ENCODE measurements at regions not wholly inside any gene's neighbourhood (a gene's known extent, or its start where the extent isn't known, plus 50 kb on each side); places are given as distances from the start of the nearest gene placed in this dataset.
"Not testable (repeated sequence)": the region's sequence is repeated elsewhere in the genome, so short reads cannot be mapped to it uniquely, and the experiment has no call there.

DNA sequence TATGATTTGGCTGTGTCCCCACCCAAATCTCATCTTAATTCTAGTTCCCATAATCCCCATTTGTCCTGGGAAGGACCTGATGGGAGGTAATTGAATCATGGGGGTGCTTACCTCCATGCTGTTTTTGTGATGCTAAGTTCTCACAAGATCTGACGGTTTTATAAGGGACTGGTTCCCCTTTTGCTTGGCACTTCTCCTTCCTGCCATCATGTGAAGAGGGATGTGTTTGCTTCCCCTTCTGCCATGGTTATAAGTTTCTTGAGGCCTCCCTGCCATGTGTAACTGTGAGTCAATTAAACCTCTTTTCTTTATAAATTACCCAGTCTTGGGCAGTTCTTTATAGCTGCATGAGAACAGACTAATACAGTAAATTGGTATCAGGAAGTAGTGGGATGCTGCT, 114.1 kb downstream of the ZNF648 start:
- DNase-seq: no peak

DNA sequence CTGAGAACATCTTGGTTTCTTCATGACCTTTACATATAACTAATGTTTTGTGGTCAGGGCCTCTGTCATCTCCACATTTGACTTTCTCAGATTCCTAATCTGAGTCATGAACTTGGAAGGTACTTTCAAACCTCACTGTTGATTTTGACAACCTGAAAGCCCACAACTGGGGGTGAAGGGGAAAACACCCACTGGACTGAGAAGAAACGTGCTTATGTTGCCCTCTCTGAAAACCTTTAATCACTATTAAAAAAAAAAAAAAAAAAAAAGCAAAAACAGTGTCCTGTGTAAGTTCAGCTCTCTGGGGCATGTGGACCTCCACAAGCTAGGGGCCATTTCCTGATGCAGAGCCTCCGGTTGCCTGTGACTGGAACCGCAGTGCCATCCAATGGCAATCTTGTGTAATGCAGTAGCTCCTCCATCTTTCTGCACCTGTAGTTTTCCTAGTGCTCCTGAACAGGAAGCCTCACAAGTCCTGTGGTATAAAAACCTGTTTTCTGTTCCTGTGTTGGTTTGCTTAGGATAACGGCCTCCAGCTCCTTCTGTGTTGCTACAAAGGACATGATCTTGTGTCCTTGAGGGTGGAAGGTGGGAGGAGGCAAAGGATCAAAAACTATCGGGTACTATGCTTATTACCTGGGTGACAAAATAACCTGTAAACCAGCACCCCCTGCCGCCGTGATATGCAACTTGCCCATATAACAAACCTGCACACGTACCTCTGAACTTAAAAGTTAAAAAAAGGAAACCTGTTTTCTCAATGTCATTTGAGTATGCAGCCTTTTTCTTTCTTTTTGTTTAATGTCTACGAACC, 124.5 kb downstream of the ZNF648 start:
- DNase-seq: peak; percentile 49

GRCh38 chr1:181936269-181936668, 125.2 kb downstream of the ZNF648 start:
- no peak for DNase-seq

- DNase-seq: no peak
These were observed 129.6 kb downstream of the ZNF648 start for GRCh38 chr1:181931873-181932272.

DNA sequence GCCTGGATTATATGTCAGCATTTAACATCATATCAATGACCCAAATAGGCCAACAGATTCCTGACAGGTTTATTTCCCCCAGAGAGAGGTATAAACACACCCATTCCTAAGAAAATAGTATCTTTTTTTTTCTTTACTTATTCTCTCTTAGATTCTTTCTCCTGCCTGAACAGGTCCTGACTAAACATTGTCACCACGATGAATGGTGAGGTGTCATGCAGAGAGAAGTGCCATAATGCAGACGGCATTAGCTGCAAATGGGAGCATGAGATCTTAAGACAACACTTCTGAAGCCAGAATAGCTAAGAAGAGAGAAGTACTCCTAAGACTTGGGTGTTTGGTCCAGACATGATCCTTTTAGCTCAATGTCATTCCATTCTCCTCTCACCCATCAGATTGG, 131.3 kb downstream of the ZNF648 start:
- DNase-seq: no peak

- DNase-seq: no peak
These were observed 134.8 kb downstream of the ZNF648 start for GRCh38 chr1:181926697-181927096.

- not testable (repeated sequence) for DNase-seq
These were observed 137.5 kb downstream of the ZNF648 start for GRCh38 chr1:181924034-181924433.

GRCh38 chr1:181919542-181919941, 142.0 kb downstream of the ZNF648 start:
- DNase-seq: no peak

DNA sequence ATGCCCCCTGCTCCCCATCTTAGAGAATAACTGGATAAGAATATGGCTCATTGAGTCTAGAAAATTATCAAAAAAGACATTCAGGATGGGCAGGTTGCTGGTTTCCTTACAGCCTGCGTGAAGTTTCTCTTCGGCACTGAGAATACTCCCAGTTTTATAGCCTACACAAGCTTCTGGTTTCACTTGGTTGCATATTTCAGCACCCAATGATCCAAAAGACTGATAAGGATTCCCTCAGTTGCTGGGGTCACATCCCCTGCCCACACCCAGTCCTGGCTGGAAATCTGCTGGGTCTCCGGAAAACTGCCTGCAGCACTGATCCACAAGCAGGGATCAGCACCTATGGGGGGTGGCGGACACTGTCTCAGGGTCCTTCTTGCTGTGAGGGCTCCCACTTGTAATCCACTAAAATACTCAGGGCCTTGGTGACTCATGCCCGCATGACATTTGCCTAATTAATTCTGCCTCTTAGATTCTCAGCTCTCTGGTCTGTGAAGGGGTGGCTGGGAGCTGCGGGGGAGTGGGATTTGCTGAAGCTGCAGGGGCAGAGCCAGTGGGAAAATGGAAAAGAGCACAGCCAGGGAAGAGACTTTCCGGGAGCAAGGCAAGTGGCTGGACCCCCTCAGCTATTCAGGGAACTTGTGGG, 142.5 kb downstream of the ZNF648 start:
- DNase-seq: no peak

- no peak for DNase-seq
These were observed 149.8 kb downstream of the ZNF648 start for GRCh38 chr1:181911715-181912114.

DNA sequence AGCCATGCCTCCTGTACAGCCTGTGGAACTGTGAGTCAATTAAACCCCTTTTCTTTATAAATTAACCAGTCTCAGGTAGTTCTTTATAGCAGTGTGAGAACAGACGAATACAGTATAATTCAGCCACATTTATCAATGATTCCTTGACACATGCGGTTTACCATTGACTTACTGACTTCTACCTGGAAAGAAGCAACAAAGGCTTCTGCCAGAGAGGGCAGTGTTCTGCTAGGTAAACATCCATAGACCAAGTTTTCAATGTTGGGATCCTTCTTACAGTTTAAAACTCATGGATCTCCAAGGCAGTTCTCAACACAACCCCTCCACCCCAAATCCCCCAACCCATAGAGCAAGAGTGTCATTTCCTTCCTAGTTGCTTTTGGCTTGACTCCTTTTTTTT, 150.6 kb downstream of the ZNF648 start:
- no peak for DNase-seq

- no peak for DNase-seq
These were observed 152.5 kb downstream of the ZNF648 start for GRCh38 chr1:181909010-181909409.

DNA sequence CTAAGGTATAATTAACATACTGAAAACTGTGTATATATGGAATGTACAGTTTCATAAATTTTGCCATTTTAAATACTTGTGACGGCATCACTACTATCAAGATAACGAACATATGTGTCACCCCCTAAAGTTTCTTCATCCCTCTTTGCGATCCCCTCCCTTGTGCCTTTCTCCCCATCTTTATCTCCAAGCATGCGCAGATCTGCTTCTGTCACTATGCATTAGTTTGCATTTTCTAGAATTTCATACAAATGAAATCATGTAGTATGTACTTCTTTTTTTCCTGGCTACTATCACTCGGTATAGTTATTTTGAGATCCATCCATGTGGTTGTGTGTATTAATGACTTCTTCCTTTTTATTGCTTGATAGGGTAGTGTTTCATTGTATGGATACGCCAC, 154.9 kb downstream of the ZNF648 start:
- no peak for DNase-seq

- DNase-seq: no peak
These were observed 155.4 kb downstream of the ZNF648 start for GRCh38 chr1:181905944-181906597.

DNA sequence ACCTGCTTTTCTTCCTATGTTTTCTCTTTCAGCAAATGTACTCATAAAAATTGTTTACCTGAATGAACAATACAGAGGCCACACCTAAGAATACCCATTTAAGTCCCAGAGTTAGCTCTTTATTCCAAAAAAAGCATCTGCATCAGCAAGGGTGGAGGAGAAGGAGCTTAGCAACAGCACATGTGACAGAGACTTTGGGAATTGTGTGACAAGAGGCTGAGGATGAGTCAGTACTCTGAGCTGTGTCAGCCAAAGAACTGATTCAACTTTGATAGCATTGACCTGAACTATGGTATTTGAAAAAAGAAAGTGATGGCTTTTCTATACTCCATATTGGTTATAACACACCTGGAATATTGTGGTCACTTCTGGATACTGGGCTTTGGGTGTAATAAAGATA, 162.7 kb downstream of the ZNF648 start:
- DNase-seq: no peak

DNA sequence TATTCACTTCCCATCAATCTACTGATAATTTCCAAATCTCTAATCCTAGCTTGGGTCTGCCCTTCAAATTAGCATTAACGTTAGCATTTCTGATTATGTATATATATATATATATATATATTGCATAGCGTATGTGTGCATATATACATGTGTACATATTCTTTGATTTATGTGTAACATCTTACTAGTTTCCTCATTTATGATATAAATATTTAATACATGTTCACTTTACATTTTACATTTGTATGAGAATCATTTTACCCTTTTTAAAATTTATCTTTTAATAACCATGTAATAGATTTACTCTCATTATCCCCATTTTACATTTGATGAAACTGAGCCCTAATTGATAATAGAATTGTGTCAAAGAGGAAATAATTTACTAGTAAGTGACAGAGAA, 164.7 kb downstream of the ZNF648 start:
- DNase-seq: no peak

DNA sequence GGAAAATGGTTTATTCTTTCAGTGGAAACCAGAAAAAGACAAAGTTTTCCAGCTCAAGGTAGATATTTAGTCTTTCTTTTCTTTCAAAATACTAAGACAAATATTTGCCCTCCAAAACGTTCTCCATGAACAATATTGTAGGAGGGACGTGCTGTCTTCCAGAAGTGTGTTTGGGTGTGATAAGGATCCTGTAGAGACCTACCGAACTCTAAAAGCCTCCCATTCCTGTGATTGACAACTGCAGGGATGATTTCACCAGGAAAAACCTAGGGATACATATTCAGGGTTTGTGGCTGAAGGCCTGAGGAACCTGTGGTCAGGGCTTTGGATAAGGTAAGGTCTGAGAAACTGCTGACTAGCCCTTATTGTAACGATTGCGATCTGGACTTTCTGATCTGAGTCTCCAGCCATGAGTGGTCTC, 167.1 kb downstream of the ZNF648 start:
- no peak for DNase-seq

DNA sequence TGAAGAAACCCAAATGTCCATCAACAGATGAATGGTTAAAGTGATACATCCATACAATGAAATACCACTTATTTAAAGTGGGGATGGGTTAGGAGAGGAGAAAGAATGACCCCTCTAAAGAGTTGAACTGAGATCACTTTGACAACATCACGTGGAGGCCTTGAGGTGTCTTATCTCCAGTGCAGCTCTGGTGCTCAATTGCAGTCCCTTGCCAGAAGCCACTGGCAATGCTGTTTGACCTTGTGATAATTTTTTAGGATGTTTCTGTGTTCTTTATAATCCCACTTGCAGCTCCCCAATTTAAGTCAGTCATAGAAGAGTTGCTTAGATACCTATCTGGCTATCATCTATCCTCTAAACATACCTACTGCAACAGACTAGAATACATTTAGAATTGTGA, 167.6 kb downstream of the ZNF648 start:
- DNase-seq: no peak

- DNase-seq: not testable (repeated sequence)
These were observed 168.4 kb downstream of the ZNF648 start for GRCh38 chr1:181893150-181893549.

- no peak for DNase-seq
These were observed 188.9 kb downstream of the ZNF648 start for GRCh38 chr1:181872562-181872961.

DNA sequence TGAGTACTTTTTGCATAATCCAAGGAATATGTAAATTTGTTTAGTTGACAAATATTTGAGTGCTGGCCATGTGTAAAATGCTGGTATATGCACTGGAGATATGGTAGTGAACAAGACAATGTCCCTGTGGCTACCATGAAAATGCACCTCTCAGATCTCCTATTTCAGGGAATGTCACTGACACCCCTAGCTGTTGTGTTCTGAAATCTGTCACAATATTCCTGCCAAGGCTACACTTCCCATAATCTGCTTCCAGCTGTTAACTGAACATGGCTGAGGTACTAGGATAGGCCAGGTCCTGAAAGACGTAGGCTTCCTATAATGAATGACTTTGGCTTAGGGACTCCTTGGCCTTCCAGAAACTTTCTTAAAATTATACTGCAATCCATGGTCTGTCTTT, 197.8 kb downstream of the ZNF648 start:
- DNase-seq: no peak

GRCh38 chr1:181863006-181863405, 198.5 kb downstream of the ZNF648 start:
- DNase-seq: no peak

- no peak for DNase-seq
These were observed 203.4 kb downstream of the ZNF648 start for GRCh38 chr1:181858135-181858534.
